ENCODE measurements at regions not wholly inside any gene's neighbourhood (a gene's known extent, or its start where the extent isn't known, plus 50 kb on each side); places are given as distances from the start of the nearest gene placed in this dataset.

DNA sequence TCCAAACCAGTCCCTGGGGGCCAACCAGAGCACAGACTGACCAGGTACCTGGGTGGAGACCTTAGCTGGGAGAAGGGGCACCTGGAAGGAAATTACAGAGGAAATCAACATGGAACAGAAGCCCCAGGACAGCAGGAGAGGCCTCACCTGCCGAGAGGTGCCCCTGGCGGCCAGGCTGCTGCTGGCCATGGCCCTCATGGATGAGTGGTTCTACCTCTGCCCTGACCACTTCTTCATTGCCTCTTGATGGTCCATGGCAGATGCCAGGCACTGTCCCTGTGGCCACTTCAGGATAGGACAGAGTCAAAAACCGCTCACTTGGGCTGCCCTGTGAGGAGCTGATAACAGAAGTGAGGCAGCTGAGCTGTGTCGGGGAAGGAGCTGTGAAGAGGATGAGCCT is 73.1 kb upstream of the GNG2 start:
- TF ChIP-seq, protein P1, sequence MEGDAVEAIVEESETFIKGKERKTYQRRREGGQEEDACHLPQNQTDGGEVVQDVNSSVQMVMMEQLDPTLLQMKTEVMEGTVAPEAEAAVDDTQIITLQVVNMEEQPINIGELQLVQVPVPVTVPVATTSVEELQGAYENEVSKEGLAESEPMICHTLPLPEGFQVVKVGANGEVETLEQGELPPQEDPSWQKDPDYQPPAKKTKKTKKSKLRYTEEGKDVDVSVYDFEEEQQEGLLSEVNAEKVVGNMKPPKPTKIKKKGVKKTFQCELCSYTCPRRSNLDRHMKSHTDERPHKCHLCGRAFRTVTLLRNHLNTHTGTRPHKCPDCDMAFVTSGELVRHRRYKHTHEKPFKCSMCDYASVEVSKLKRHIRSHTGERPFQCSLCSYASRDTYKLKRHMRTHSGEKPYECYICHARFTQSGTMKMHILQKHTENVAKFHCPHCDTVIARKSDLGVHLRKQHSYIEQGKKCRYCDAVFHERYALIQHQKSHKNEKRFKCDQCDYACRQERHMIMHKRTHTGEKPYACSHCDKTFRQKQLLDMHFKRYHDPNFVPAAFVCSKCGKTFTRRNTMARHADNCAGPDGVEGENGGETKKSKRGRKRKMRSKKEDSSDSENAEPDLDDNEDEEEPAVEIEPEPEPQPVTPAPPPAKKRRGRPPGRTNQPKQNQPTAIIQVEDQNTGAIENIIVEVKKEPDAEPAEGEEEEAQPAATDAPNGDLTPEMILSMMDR (IDR thresholded peaks at IDR 0.05; ENCODE audit: low read depth, low read length), result no peak
- no peaks in the 10 kb centered on the region for H3K27me3 ChIP-seq (ENCODE audit: insufficient read depth, low read depth, severe bottlenecking)
- DNase-seq, result no peak
- H3K4me3 ChIP-seq (ENCODE audit: low read depth, low read length), result no peak overlapping the region
- H3K9me3 ChIP-seq (ENCODE audit: severe bottlenecking), result no peaks in the 10 kb centered on the region
- no peak overlapping the region for H3K27ac ChIP-seq
- no peaks in the 10 kb centered on the region for H3K36me3 ChIP-seq

GRCh38 chr14:51789114-51789513 is 71.3 kb upstream of the GNG2 start:
- Histone ChIP-seq H3K36me3 (no peaks in the 10 kb centered on the region), H3K4me3 (ENCODE audit: low read depth, low read length) (no peak overlapping the region), H3K27ac (no peak overlapping the region), H3K27me3 (ENCODE audit: insufficient read depth, low read depth, severe bottlenecking) (no peaks in the 10 kb centered on the region), H3K9me3 (ENCODE audit: severe bottlenecking) (no peaks in the 10 kb centered on the region)
- TF ChIP-seq, protein P1 (IDR thresholded peaks at IDR 0.05; ENCODE audit: low read depth, low read length), result no peak
- no peak for DNase-seq

GRCh38 chr14:51789596-51789995 is 70.8 kb upstream of the GNG2 start:
- TF ChIP-seq, protein P1 (IDR thresholded peaks at IDR 0.05; ENCODE audit: low read depth, low read length), result no peak
- H3K27ac ChIP-seq, result no peak overlapping the region
- H3K4me3 ChIP-seq (ENCODE audit: low read depth, low read length), result no peak overlapping the region
- no peaks in the 10 kb centered on the region for H3K9me3 ChIP-seq (ENCODE audit: severe bottlenecking)
- H3K36me3 ChIP-seq, result no peaks in the 10 kb centered on the region
- DNase-seq, result no peak
- no peaks in the 10 kb centered on the region for H3K27me3 ChIP-seq (ENCODE audit: insufficient read depth, low read depth, severe bottlenecking)

DNA sequence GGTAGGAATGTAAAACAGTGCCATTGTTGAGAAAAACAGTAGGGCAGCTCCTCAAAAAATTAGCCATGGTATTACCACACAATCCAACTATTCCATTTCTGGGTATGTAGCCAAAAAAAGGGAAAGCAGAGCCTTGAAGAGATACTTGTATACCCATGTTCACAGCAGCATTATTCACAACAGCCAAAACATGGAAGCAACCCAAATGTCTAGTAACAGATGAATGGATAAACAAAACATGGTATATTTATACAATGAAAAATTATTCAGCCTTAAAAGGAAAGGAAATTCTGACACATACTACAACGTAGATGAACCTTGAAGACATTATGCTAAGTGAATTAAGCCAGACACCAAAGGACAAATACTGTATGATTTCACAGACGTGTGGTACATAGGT is 67.6 kb upstream of the GNG2 start:
- TF ChIP-seq, protein P1 (IDR thresholded peaks at IDR 0.05; ENCODE audit: low read depth, low read length), result no peak

GRCh38 chr14:51805541-51805940 is 54.9 kb upstream of the GNG2 start:
- Histone ChIP-seq H3K27ac (peak overlapping the region; percentile 39), H3K9me3 (ENCODE audit: severe bottlenecking) (peaks cover 3% of the 10 kb centered on the region), H3K4me3 (ENCODE audit: low read depth, low read length) (no peak overlapping the region), H3K27me3 (ENCODE audit: insufficient read depth, low read depth, severe bottlenecking) (no peaks in the 10 kb centered on the region), H3K36me3 (no peaks in the 10 kb centered on the region)
- DNase-seq, result peak; percentile 44
- TF ChIP-seq, protein P1 (IDR thresholded peaks at IDR 0.05; ENCODE audit: low read depth, low read length), result peak; percentile 52; the same call in 1 of the 2 replicates

More for the DNA sequence above, 67.6 kb upstream of the GNG2 start:
- no peaks in the 10 kb centered on the region for H3K36me3 ChIP-seq
- no peak overlapping the region for H3K27ac ChIP-seq
- DNase-seq, result no peak
- no peaks in the 10 kb centered on the region for H3K27me3 ChIP-seq (ENCODE audit: insufficient read depth, low read depth, severe bottlenecking)
- H3K9me3 ChIP-seq (ENCODE audit: severe bottlenecking), result no peaks in the 10 kb centered on the region
- no peak overlapping the region for H3K4me3 ChIP-seq (ENCODE audit: low read depth, low read length)

All from WERI-Rb-1 (cell line).